SK-N-SH (cell line): ENCODE measurements at regions not wholly inside any gene's neighbourhood (a gene's known extent, or its start where the extent isn't known, plus 50 kb on each side); places are given as distances from the start of the nearest gene placed in this dataset.

Experiments used
- EZH2phosphoT487 ChIP-seq: fragments of 200-600 bp; sonication (generic); IDR thresholded peaks from 2 replicates; pipeline ENCODE4 v1.6.1; 2017; ENCODE audit warnings: low read depth, mixed run types, mild to moderate bottlenecking, antibody characterized with exemption, moderate library complexity, borderline replicate concordance
- GABPA ChIP-seq: IDR thresholded peaks from 2 replicates; pipeline ENCODE4 v1.4.0; 2012; ENCODE audit warnings: low read depth, mild to moderate bottlenecking
- MXI1 ChIP-seq: IDR thresholded peaks from 2 replicates; pipeline ENCODE4 v1.6.1; 2012; ENCODE audit warnings: mild to moderate bottlenecking, low read depth, low read length, improper control_type of control experiment
- NFIC ChIP-seq: IDR thresholded peaks from 2 replicates; pipeline ENCODE4 v1.4.0; 2012; ENCODE audit warnings: borderline replicate concordance
- POLR2AphosphoS5 ChIP-seq: IDR thresholded peaks from 2 replicates; pipeline ENCODE4 v1.6.1; 2012; ENCODE audit warnings: low read depth, low read length
- RAD21 ChIP-seq: IDR thresholded peaks from 2 replicates; pipeline ENCODE4 v1.6.1; 2012; ENCODE audit warnings: mild to moderate bottlenecking, low read length
- RFX5 ChIP-seq: IDR thresholded peaks from 2 replicates; pipeline ENCODE4 v1.6.1; 2012; ENCODE audit warnings: mild to moderate bottlenecking, improper control_type of control experiment, low read length
- TAF1 ChIP-seq: IDR thresholded peaks from 2 replicates; pipeline ENCODE4 v1.6.1; 2012; ENCODE audit warnings: low read depth, mild to moderate bottlenecking, low read length, moderate library complexity, borderline replicate concordance
- TCF12 ChIP-seq: IDR thresholded peaks from 2 replicates; pipeline ENCODE4 v1.4.0; 2012
- TF ChIP-seq, protein P1 (sequence below): fragments of 200-600 bp; sonication (generic); IDR thresholded peaks from 2 replicates; pipeline ENCODE4 v1.6.1; 2017; ENCODE audit warnings: antibody characterized with exemption, mild to moderate bottlenecking, moderate library complexity
- TF ChIP-seq, protein P2 (sequence below): fragments of 150-350 bp; IDR thresholded peaks from 2 replicates; pipeline ENCODE4 v1.6.1; 2017; ENCODE audit warnings: antibody characterized with exemption, low read length, low read depth, borderline replicate concordance

DNA sequence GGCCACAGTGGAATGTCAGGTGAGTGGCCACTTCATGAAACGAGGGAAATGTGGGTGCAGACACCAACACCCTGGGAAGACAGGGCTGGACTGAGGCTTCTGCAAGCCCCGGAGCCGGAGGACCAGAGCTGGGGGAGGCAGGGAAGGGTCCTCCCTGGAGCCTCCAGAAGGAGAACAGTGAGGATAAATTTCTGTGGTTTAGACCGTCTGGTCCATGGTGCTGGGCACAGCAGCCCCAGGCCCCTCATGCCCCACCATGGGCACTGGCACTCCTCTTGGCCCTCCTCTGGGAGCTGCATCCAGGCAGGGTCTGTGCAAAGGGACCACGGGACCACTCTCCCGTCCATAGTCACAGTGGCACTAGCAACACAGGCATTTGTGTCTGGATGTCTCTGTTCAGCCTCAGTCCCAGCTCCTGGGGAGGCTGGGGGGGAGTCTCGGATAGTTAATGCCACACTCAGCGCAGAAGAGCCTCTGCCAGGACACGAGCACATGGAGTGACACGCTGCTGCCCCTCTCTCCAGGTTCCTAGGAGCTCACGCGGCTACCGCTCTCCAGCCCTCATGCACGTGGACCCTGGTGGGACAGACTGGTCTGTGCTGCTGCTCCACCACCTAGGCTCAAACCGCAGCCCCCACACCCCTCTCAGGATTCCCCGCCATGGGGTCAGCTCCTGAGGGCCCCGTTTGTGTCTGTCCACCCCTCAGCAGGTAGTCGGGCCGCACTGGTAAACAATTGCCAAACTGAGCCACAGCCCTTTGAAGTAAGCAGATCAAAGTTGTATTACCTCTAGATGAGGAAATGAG is 305.9 kb upstream of the SALL3 start:
- no peak for TF ChIP-seq GABPA
- no peak for TF ChIP-seq MXI1
- no peak for TF ChIP-seq TAF1
- TF ChIP-seq, protein P1, sequence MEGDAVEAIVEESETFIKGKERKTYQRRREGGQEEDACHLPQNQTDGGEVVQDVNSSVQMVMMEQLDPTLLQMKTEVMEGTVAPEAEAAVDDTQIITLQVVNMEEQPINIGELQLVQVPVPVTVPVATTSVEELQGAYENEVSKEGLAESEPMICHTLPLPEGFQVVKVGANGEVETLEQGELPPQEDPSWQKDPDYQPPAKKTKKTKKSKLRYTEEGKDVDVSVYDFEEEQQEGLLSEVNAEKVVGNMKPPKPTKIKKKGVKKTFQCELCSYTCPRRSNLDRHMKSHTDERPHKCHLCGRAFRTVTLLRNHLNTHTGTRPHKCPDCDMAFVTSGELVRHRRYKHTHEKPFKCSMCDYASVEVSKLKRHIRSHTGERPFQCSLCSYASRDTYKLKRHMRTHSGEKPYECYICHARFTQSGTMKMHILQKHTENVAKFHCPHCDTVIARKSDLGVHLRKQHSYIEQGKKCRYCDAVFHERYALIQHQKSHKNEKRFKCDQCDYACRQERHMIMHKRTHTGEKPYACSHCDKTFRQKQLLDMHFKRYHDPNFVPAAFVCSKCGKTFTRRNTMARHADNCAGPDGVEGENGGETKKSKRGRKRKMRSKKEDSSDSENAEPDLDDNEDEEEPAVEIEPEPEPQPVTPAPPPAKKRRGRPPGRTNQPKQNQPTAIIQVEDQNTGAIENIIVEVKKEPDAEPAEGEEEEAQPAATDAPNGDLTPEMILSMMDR: no peak
- no peak for TF ChIP-seq RAD21
- TF ChIP-seq POLR2AphosphoS5: no peak
- no peak for TF ChIP-seq EZH2phosphoT487
- no peak for TF ChIP-seq RFX5
- no peak for TF ChIP-seq TCF12
- TF ChIP-seq, protein P2, sequence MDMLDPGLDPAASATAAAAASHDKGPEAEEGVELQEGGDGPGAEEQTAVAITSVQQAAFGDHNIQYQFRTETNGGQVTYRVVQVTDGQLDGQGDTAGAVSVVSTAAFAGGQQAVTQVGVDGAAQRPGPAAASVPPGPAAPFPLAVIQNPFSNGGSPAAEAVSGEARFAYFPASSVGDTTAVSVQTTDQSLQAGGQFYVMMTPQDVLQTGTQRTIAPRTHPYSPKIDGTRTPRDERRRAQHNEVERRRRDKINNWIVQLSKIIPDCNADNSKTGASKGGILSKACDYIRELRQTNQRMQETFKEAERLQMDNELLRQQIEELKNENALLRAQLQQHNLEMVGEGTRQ: no peak
- TF ChIP-seq NFIC: no peak
